ENCODE measurements at regions not wholly inside any gene's neighbourhood (a gene's known extent, or its start where the extent isn't known, plus 50 kb on each side); places are given as distances from the start of the nearest gene placed in this dataset.

GRCh38 chr6:137661601-137662000, 167.4 kb upstream of the OLIG3 start:
- peak; percentile 66 for TF ChIP-seq CTCF (IDR thresholded peaks at IDR 0.05; ENCODE audit: insufficient read depth, low read depth, low read length, missing control alignments)
- peak; percentile 48 for DNase-seq (ENCODE audit: low read depth)
- no peak overlapping the region for H3K4me3 ChIP-seq (ENCODE audit: low read length)

GRCh38 chr6:137664183-137664582, 170.0 kb upstream of the OLIG3 start:
- TF ChIP-seq CTCF (IDR thresholded peaks at IDR 0.05; ENCODE audit: insufficient read depth, low read depth, low read length, missing control alignments) = no peak
- no peak for DNase-seq (ENCODE audit: low read depth)
- no peak overlapping the region for H3K4me3 ChIP-seq (ENCODE audit: low read length)

GRCh38 chr6:137665342-137665934, 171.2 kb upstream of the OLIG3 start:
- H3K4me3 ChIP-seq (ENCODE audit: low read length) = no peak overlapping the region
- TF ChIP-seq CTCF (IDR thresholded peaks at IDR 0.05; ENCODE audit: insufficient read depth, low read depth, low read length, missing control alignments) = no peak
- DNase-seq (ENCODE audit: low read depth) = no peak

GRCh38 chr6:137666202-137666774, 172.1 kb upstream of the OLIG3 start:
- DNase-seq (ENCODE audit: low read depth) = no peak
- no peak for TF ChIP-seq CTCF (IDR thresholded peaks at IDR 0.05; ENCODE audit: insufficient read depth, low read depth, low read length, missing control alignments)
- H3K4me3 ChIP-seq (ENCODE audit: low read length) = no peak overlapping the region

- TF ChIP-seq CTCF (IDR thresholded peaks at IDR 0.05; ENCODE audit: insufficient read depth, low read depth, low read length, missing control alignments) = no peak
- no peak for DNase-seq (ENCODE audit: low read depth)
- no peak overlapping the region for H3K4me3 ChIP-seq (ENCODE audit: low read length)
Observed at GRCh38 chr6:137673603-137674002, 179.4 kb upstream of the OLIG3 start.

GRCh38 chr6:137676888-137677287, 182.7 kb upstream of the OLIG3 start:
- TF ChIP-seq CTCF (IDR thresholded peaks at IDR 0.05; ENCODE audit: insufficient read depth, low read depth, low read length, missing control alignments) = no peak
- no peak for DNase-seq (ENCODE audit: low read depth)
- H3K4me3 ChIP-seq (ENCODE audit: low read length) = no peak overlapping the region

GRCh38 chr6:137677709-137678108, 183.5 kb upstream of the OLIG3 start:
- no peak for TF ChIP-seq CTCF (IDR thresholded peaks at IDR 0.05; ENCODE audit: insufficient read depth, low read depth, low read length, missing control alignments)
- no peak overlapping the region for H3K4me3 ChIP-seq (ENCODE audit: low read length)
- no peak for DNase-seq (ENCODE audit: low read depth)

Data from epithelial cell of esophagus (primary cell).